HG02884 (cell line): ENCODE measurements at regions not wholly inside any gene's neighbourhood (a gene's known extent, or its start where the extent isn't known, plus 50 kb on each side); places are given as distances from the start of the nearest gene placed in this dataset.
"Not testable (repeated sequence)": the region's sequence is repeated elsewhere in the genome, so short reads cannot be mapped to it uniquely, and the experiment has no call there.

Experiments
- ATAC-seq: cut with Tn5 transposase; IDR thresholded peaks from one replicate; pipeline ENCODE4 v1.9.1; 2021; ENCODE audit warnings: mild to moderate bottlenecking, moderate library complexity; ENCODE audit not compliant: unreplicated experiment

DNA sequence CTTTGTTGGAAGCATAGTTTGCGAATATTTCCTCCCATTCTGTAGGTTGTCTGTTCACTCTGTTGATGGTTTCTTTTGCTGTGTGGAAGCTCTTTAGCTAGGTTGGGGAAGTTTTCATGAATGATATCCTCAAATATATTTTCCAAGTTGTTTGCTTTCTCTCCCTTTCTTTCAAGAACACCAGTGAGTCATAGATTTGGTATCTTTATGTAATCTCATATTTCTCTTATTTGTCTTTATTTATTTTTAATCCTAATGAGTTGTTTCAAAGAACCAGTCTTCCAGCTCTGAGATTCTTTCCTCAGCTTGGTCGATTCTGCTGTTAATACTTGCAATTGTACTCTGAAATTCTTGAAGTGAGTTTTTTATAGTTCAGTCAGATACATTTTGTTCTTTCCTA is 628.0 kb upstream of the ID4 start:
- ATAC-seq, result no peak

DNA sequence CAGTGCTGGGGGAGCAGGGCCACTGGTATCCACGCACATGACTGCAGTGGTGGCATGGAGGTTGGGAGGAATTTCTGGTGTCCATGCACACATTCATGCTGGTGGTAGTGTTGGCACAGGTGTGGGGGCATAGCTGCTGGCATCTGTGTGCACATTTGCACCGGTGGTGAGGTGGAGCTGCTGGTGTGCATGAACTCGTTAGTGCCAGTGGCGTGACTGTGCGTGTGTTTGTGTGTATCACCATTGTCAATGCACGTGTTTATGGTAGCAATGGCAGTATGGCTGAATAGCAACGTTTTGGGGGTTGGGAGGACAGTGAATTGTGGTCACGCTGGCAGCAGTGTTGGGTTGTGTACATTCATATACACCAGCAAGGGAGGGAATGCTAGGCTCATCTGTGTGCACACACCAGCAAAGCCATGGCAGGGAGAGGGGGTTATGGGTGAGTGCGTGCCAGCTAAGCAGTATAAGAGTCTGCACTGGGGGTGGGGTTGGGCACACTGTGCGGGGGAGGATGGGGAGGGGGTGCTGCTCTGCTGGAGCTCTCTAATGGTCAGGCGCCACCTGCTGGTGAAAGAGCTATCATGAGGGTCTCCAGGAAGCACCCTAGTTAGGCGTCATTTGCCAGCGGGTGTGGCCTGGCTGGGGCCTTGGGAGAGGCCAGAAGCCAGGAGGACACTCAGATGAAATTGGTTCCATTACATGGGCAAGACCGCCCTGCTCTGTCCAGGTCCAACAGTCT is 626.1 kb upstream of the ID4 start:
- ATAC-seq, result no peak

DNA sequence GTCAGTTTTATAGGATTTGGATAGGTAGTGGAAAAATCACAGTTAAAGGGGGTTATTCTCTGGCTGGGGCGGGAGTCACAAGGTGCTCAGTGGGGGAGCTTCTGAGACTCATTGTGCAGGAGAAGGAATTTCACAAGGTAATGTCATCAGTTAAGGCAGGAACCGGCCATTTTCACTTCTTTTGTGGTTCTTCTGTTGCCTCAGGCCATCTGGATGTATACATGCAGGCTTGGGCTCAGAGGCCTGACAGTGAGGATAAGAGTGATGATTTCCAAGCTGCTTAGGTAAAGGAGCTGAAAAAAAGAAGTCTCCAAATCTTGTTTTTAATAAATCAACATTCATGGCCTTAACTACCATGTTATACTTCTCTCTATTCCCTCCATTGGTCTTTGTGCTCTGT is 622.9 kb upstream of the ID4 start:
- ATAC-seq, result no peak

DNA sequence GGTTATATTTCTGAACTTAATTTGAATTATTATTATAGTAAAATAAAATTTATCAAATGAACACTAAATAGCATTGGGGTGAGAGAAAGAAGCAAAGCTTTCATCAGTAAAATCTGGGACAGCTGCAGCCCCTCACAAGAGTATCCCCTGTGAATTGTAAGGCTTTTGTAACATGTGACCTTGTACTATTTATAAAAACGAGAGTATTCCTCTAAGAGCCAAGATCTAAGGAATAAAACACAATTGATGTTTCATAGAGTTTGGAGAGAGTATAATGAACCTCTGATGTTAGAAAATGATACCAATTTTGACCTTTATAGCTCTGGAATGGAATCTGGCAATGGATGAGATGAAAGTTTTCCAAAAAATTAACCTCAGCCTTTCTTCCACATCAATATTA is 617.2 kb upstream of the ID4 start:
- ATAC-seq, result no peak

DNA sequence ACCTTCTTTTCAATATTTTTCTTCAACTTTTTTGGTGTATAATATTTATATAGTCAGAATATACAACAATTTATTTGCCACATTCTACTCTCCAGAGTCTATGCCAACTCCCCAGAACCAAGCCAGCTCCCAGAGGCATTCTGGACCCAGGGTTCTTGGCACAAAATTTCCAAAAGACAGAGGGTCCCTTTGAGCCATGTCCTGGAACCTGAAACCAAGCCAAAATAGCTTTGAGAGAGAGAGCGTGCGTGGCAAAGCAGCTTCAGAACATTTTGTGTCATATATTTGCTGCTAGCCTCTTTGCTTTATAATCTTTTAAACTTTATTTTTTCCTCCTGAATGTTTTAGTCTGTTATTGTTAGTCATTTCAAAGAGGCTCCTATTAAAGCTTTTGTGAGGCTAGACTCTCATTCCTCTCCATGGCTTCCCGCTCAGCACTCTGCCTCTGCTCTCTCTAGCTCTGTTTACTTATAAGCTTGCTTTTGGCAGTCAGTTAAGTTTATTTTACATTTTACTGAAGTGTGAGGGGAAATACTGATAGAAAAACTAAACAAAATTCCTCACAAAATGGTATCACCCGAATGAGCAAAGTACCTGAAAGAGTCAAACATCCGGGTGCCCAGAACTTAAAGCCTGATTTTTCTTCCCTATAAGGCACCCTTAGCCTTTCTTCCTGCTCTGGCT is 605.1 kb upstream of the ID4 start:
- ATAC-seq, result no peak

DNA sequence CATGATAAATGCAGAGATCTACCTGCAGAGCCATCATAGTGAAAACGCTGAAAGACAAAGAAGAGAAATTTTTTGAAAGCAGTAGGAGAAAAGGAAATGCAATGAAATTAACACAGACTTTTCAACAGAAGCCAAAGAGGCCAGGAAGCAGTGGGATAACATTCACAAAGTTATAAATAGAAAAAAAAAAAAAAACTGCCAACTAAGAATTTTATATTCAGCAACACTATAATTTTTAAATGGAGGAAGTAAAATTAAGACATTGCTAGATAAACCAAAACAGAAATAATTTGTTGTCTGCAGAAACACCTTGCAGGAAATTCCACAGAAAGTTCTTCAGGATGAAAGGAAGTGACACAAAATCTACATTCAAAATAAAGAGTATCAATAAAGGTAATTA is 591.5 kb upstream of the ID4 start:
- no peak for ATAC-seq

DNA sequence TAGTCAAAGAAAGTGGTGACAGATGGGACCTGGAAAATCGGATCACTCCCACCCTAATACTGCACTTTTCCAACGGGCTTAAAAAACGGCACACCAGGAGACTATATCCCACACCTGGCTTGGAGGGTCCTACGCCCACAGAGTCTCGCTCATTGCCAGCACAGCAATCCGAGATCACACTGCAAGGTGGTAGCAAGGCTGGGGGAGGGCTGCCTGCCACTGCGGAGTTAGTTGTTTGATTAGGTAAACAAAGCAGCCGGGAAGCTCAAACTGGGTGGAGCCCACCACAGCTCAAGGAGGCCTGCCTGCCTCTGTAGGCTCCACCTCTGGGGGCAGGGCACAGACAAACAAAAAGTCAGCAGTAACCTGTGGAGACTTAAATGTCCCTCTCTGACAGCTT is 590.0 kb upstream of the ID4 start:
- ATAC-seq, result not testable (repeated sequence)

DNA sequence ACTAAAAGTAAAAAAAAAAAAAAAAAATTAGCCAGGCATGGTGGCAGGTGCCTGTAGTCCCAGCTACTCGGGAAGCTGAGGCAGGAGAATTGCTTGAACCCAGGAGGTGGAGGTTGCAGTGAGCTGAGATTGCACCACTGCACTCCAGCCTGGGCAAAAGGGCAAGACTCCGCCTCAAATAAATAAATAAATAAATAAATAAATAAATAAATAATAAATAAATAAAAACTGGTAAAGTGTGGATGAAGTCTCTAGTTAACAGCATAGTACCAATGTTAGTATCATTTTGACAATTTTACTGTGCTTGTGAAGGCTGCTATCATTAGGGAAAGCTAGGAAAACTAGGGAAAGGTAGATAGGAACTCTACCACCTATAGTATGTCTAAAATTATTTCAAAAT is 581.0 kb upstream of the ID4 start:
- not testable (repeated sequence) for ATAC-seq

DNA sequence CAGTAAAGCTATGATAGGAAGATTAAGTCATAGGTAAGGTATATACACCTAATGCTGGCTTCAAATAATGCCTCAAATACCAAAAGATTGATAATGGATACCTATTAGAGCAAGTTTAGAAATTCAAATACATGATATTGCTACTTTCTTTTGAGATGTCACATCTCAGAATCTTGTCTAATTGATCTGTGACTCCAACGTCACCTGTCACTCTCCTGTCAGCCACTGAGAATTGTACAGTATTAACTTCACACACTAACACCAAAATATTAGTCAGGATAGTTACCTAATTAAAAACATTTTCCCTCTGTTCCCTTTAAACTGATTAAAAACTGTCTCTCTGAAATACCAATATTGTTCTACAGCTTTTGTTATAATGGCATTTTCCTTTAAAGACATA is 575.5 kb upstream of the ID4 start:
- no peak for ATAC-seq

DNA sequence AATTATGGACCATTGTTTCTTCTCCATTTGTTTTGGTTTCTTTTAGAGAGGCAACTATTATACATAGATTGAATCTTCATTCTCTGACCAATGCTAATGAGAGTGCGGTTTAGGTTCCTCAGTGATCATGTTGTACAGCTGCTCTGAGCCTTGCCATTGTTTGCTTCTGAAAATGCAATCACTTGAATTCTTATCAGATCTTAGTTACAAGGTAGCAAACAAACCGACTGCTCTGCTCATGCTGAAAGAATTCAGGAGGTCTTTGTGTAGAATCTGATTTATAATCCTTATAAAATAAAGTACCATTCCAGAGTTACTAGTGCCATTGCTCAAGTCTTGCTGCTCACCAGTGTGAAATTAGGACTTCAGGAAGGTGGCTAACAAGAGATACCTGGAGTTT is 569.1 kb upstream of the ID4 start:
- ATAC-seq, result no peak

DNA sequence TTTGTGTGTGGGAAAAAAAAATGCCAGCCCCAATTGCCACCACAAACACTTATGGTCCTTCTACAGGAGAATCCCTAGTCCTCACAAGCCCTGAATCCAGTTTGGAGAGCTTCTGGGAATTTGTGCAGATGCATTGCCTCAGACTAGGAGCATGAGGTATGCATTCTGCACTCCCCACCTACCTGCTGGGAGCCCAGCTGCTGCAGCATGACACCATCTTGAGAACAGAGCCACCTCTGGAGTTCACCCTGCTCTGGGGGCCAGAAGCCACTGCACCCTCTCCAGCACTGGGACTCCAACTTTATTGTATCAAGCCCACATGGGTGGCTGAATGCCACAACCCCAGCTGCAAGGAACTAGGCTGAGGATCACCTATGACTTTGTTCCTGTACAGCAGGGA is 568.5 kb upstream of the ID4 start:
- ATAC-seq, result no peak

DNA sequence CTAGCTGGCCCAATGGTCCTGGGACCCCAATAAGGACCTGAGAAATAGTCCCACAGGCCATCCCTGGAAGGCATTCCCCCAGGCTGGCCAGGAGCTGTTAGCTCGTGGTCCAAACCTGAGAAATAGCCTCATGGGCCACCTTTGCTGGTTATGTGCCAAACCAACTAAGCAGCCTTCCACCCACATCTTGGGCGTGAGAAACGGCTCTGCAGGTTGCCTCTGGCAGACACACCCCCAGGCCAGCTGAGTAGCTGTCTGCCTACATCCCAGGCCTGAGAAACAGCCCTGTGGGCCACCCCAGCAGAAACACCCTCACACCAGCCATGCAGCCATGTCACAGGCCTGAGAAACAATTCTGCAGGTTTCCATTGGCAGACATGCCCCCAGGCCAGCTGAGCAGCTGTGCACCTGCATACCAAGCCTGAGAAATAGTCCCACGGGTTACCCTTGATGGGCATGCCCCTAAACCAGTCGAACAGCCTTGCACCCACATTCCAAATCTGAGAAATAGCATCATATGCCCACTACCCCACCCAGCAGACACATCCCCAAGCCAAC is 567.8 kb upstream of the ID4 start:
- ATAC-seq, result no peak

DNA sequence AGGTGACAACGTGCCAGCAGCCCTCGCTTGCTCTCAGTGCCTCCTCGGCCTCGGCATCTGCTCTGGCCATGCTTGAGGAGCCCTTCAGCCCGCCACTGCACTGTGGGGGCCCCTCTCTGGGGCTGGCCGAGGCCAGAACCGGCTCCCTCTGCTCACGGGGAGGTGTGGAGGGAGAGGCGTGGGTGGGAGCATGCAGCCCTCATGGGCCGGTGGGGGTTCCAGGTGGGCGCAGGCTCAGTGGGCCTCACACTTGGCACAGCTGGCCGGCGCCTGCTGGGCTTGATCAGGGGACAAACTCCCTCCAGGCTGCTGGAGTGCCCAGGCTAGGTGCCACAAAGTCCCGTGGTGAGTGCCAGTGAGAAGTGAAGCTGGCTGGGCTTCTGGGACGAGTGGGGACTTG is 566.6 kb upstream of the ID4 start:
- no peak for ATAC-seq

DNA sequence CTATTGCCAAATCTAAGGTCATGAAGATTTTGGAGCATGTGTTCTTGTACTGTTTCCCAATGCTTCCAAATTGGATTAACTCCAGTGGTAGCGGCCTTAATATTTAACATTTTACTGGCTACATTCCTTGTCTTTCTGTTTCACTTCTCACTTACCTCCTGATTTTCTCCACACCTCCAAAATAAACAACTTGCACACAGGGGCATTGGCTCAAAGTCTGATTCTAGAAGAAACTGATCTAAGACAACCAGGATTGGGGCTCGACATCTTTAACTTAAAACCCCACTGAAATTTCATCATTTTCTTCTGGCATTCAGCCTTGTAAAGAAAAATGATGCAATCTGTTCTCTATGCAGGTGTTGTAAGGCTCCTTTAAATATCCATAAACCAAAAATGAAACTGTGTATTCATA is 557.9 kb upstream of the ID4 start:
- no peak for ATAC-seq

DNA sequence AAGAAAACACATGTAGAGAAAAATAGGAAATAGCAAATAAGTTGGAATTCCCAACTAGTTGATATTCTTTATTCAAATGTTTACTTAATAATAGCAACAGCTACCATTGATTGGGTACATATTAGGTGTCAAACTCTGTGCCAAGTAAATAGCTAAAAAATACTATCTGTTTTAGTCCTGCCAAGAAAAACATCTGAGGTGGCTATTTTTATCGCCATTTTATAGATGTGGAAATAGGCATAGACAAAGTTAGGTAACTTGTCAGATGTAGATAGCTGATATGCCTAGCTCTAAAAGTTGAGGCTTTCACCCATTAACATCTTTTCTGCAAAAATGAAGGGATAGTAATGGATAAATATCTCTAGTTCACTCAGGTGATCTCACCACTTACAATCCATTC is 549.2 kb upstream of the ID4 start:
- ATAC-seq, result no peak

DNA sequence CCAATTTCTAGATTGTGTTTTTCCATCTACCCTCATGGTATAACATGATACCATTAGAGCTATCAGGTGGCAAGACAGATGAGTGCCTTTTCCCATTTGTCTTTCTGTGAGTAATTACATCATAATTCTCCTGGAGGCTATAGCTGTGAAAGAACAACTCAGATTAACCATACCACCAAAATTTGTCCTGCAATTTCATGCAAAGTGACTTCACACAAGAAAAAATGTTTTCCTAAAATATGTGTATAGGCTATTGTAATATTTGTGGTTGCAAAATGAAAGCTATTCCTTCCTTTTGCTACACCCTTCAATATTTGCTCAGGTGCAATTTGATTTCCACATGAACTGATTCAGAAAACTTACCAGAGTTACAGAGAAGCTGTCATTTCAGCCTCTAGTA is 547.7 kb upstream of the ID4 start:
- ATAC-seq, result no peak

DNA sequence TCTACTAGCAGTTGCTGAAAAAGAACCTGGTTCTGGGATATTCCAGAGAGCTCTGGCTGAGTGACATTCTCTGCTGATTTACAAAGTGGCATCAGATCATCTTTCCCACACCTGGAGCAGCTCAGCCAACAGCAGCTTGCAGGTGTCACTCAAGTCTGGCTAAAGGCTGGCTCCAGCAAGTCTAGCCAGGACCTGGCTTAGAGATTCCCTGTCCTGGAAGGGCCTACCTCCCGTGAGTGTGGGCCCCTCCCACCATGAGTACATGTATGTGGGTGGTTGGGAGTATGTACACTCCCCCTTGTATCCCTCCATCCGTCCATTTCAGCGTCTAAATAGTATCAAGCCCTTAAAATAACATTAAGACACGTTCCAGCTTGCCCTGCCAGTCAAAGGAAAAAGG is 539.3 kb upstream of the ID4 start:
- no peak for ATAC-seq

DNA sequence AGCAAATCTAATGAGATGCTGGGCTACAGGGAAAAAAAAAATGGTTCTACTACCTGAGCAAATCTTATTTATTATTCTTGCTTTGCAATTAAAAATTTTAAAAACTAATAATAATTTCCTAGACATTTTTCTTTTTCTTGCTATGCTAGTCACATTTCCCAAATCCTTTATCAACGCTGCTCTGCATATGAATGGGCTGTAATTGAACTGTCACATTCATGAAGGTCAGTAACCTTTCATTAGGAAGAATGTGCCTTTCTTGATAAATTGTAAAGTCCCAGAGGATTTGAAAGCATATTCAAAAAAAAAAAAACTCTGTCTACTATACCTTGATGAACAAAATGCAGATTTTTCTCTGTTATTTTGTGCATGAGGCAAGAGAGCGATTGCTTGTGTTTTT is 538.7 kb upstream of the ID4 start:
- ATAC-seq, result no peak

DNA sequence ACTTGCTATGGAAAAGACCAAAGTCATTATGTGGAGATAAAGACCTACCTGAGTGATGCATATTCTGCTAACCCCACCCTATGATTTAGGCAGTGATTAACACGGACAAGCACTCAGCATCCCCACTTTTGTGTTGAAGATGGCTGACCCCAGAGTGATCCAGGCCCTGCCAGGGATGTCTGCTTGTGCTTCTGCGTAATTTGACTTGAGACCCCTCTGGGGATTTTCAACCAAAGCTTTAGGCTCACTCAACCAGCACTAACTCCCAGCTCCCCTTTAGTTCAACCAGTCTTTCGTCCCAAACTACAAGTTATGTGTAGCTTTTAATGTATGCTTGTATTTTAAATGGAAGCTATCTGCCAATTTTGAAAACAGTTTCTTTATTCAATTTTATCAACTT is 538.0 kb upstream of the ID4 start:
- no peak for ATAC-seq

DNA sequence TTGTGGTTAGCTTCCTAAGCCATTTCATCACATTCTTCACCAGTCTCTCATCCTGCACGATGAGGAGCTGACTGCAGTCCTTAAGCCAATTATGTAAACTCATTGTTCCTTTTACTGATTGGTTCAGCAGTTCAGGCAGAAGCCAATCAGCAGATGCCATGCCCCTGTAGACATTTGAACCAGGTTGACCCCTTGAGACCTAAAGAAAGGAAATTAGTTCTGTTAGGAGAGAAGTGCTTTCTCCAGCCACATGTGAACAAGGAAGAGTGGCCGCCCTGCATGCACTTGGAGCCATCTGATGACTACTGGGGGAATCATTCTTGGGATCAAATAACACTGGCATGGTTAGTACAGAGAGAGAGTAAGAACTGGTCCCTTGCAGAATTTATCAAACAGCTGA is 535.2 kb upstream of the ID4 start:
- no peak for ATAC-seq

DNA sequence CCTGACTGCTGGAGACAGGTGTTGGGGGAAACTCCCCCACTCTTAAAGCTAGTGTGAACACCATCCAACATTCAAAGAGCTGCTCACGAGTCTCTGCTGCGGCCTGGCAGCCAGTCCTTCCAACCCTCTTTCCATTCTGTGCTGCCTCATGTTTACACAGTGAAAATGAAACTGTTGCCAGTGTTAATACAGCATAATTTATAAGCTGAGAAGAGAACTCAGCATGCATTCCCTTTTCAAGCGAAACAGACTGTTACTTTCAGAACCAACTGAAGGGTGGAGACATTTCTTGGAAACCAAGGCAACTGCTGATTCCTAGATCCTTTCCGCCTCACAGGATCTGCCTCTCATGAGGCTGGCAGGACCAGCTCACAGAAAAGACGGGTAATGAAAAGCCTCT is 533.8 kb upstream of the ID4 start:
- no peak for ATAC-seq

DNA sequence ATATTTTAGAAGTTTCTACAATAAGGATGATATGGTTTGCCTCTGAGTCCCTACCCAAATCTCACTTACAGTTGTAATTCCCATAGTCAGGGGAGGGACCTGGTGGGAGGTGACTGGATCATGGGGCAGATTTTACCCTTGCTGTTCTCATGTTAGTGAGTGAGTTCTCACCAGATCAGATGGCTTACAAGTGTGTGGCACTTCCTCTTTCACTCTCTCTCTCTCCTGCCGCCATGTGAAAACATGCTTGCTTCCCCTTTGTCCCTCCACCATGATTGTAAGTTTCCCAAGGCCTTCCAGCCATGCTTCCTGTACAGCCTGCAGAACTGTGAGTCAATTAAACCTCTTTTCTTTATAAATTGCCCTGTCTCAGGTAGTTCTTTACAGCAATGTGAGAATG is 527.5 kb upstream of the ID4 start:
- no peak for ATAC-seq

DNA sequence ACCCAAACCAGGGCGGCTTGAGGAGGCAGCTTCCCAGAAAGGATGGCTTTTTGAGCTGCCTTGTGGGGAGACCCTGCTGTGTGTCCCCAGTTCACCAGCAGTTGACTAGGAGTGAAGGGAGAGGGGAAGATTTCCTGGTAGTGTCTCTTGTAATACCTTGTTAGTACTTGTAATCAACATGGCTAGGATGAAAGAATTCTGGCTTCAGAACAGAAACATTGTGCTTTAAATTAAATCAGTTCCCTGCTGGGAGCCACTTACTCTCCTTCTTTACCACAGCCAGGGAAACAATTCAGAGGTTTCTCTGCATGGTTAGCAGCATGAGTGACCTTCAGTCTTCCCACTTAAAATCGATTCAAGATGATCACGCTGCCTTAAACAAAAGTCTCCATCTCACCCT is 525.4 kb upstream of the ID4 start:
- ATAC-seq, result no peak
